ENCODE measurements at regions not wholly inside any gene's neighbourhood (a gene's known extent, or its start where the extent isn't known, plus 50 kb on each side); places are given as distances from the start of the nearest gene placed in this dataset.

GRCh38 chr22:49301398-49302149 is 526.1 kb downstream of the BRD1 start:
- H3K4me3 ChIP-seq (ENCODE audit: low read depth, low read length), result no peak overlapping the region
- DNase-seq (ENCODE audit: low read depth), result no peak
- TF ChIP-seq, protein P1, sequence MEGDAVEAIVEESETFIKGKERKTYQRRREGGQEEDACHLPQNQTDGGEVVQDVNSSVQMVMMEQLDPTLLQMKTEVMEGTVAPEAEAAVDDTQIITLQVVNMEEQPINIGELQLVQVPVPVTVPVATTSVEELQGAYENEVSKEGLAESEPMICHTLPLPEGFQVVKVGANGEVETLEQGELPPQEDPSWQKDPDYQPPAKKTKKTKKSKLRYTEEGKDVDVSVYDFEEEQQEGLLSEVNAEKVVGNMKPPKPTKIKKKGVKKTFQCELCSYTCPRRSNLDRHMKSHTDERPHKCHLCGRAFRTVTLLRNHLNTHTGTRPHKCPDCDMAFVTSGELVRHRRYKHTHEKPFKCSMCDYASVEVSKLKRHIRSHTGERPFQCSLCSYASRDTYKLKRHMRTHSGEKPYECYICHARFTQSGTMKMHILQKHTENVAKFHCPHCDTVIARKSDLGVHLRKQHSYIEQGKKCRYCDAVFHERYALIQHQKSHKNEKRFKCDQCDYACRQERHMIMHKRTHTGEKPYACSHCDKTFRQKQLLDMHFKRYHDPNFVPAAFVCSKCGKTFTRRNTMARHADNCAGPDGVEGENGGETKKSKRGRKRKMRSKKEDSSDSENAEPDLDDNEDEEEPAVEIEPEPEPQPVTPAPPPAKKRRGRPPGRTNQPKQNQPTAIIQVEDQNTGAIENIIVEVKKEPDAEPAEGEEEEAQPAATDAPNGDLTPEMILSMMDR (IDR thresholded peaks at IDR 0.05; ENCODE audit: low read depth, low read length, missing control alignments), result no peak

- no peak overlapping the region for H3K4me3 ChIP-seq (ENCODE audit: low read depth, low read length)
- TF ChIP-seq, protein P1 (IDR thresholded peaks at IDR 0.05; ENCODE audit: low read depth, low read length, missing control alignments), result no peak
- no peak for DNase-seq (ENCODE audit: low read depth)
Measured at GRCh38 chr22:49300951-49301397, 526.7 kb downstream of the BRD1 start.

GRCh38 chr22:49300241-49300640 is 527.4 kb downstream of the BRD1 start:
- H3K4me3 ChIP-seq (ENCODE audit: low read depth, low read length), result no peak overlapping the region
- TF ChIP-seq, protein P1 (IDR thresholded peaks at IDR 0.05; ENCODE audit: low read depth, low read length, missing control alignments), result no peak
- no peak for DNase-seq (ENCODE audit: low read depth)

GRCh38 chr22:49299821-49300231 is 527.8 kb downstream of the BRD1 start:
- DNase-seq (ENCODE audit: low read depth), result no peak
- no peak overlapping the region for H3K4me3 ChIP-seq (ENCODE audit: low read depth, low read length)
- TF ChIP-seq, protein P1 (IDR thresholded peaks at IDR 0.05; ENCODE audit: low read depth, low read length, missing control alignments), result no peak

DNA sequence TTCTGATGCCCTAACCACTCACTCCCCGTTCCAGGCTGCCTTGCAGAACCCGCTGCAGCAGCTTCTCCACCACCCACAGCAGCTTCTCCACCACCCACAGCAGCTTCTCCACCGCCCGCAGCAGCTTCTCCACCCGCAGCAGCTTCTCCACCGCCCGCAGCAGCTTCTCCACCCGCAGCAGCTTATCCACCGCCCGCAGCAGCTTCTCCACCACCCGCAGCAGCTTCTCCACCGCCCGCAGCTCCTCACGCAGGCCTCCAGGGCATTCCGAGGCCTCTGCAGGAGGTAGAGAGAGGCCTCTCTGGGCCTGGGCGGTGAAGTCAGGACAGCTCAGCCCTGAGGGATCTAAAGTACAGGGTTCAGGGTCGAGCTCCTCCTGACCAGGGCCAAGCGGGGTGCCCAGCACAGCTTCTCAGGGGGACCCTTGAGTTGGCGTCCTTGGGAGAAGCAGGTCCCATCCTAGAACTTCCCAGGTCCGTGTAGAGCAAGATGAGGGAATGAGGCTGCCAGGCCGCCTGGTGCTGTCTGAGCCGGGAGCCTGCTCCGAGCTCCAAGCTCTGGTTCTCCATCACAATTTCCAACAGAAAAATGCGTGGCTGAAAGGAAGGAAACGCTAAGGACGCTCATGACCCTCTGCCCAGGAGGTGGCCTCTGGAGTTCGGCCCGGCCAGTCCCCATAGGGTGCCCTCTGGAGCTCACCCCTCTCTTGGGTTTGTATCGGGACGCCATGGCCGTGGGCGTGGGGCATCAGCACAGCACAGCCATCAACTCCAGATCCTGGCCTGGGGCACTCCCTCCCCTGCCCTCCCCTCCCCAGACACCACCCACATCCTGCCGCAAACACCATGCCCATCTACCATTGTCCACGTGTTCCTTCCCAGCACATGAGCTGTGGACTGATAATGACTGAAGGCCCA is 528.6 kb downstream of the BRD1 start:
- TF ChIP-seq, protein P1 (IDR thresholded peaks at IDR 0.05; ENCODE audit: low read depth, low read length, missing control alignments), result no peak
- no peak for DNase-seq (ENCODE audit: low read depth)
- no peak overlapping the region for H3K4me3 ChIP-seq (ENCODE audit: low read depth, low read length)

GRCh38 chr22:49297871-49298721 is 529.6 kb downstream of the BRD1 start:
- no peak overlapping the region for H3K4me3 ChIP-seq (ENCODE audit: low read depth, low read length)
- no peak for DNase-seq (ENCODE audit: low read depth)
- TF ChIP-seq, protein P1 (IDR thresholded peaks at IDR 0.05; ENCODE audit: low read depth, low read length, missing control alignments), result no peak
